HG03280 (cell line): ENCODE measurements at regions not wholly inside any gene's neighbourhood (a gene's known extent, or its start where the extent isn't known, plus 50 kb on each side); places are given as distances from the start of the nearest gene placed in this dataset.

Experiments used
- ATAC-seq: cut with Tn5 transposase; IDR thresholded peaks from one replicate; pipeline ENCODE4 v1.9.1; 2021; ENCODE audit warnings: mild to moderate bottlenecking, moderate library complexity; ENCODE audit not compliant: unreplicated experiment

GRCh38 chr2:217085543-217085942 is 225.7 kb upstream of the TNP1 start:
- ATAC-seq = no peak

GRCh38 chr2:217081799-217082198 is 221.9 kb upstream of the TNP1 start:
- no peak for ATAC-seq

- no peak for ATAC-seq
Measured at GRCh38 chr2:217079165-217079564, 219.3 kb upstream of the TNP1 start.

GRCh38 chr2:217077831-217078407 is 218.1 kb upstream of the TNP1 start:
- no peak for ATAC-seq

GRCh38 chr2:217076657-217077232 is 216.9 kb upstream of the TNP1 start:
- ATAC-seq = no peak

GRCh38 chr2:217076058-217076435 is 216.2 kb upstream of the TNP1 start:
- no peak for ATAC-seq

GRCh38 chr2:217075268-217076057 is 215.6 kb upstream of the TNP1 start:
- ATAC-seq = no peak

GRCh38 chr2:217074576-217075255 is 214.9 kb upstream of the TNP1 start:
- no peak for ATAC-seq

GRCh38 chr2:217071416-217071815 is 211.6 kb upstream of the TNP1 start:
- no peak for ATAC-seq

GRCh38 chr2:217070611-217071010 is 210.7 kb upstream of the TNP1 start:
- no peak for ATAC-seq

GRCh38 chr2:217070043-217070430 is 210.2 kb upstream of the TNP1 start:
- ATAC-seq = no peak

- ATAC-seq = no peak
Measured at GRCh38 chr2:217069263-217070042, 209.6 kb upstream of the TNP1 start.

- ATAC-seq = no peak
Measured at GRCh38 chr2:217068677-217069250, 208.9 kb upstream of the TNP1 start.

GRCh38 chr2:217067787-217068186 is 207.9 kb upstream of the TNP1 start:
- no peak for ATAC-seq

GRCh38 chr2:217066510-217067270 is 206.8 kb upstream of the TNP1 start:
- no peak for ATAC-seq

- no peak for ATAC-seq
Measured at GRCh38 chr2:217065695-217066405, 206.0 kb upstream of the TNP1 start.

GRCh38 chr2:217065012-217065290 is 205.1 kb upstream of the TNP1 start:
- no peak for ATAC-seq

- no peak for ATAC-seq
Measured at GRCh38 chr2:217064234-217065011, 204.6 kb upstream of the TNP1 start.

- ATAC-seq = no peak
Measured at GRCh38 chr2:217063238-217063755, 203.4 kb upstream of the TNP1 start.
